Cardiac muscle cell (in vitro differentiated cells and primary cell): ENCODE measurements at regions not wholly inside any gene's neighbourhood (a gene's known extent, or its start where the extent isn't known, plus 50 kb on each side); places are given as distances from the start of the nearest gene placed in this dataset.

Experiments
- DNase-seq, 2 donors: peaks; one replicate each; pipeline versions ENCODE4 v3.0.0 to v3.0.0-alpha.2; 2010 to 2017; ENCODE audit warnings: low read depth in 1 of 2, low spot score in 1 of 2
- H3K27ac ChIP-seq: fragments of 200-600 bp; sonication (generic); 2 replicates; pipeline ENCODE4 v1.5.1; 2016
- H3K27me3 ChIP-seq: fragments of 200-600 bp; sonication (generic); 2 replicates; pipeline ENCODE4 v1.6.0; 2016; ENCODE audit warnings: control low read depth
- H3K36me3 ChIP-seq: fragments of 200-600 bp; sonication (generic); 2 replicates; pipeline ENCODE4 v1.5.1; 2016; ENCODE audit warnings: control low read depth
- H3K4me1 ChIP-seq: fragments of 200-600 bp; sonication (generic); 2 replicates; pipeline ENCODE4 v1.8.1; 2017; ENCODE audit warnings: low read depth, mild to moderate bottlenecking, mixed run types
- H3K4me3 ChIP-seq: fragments of 200-600 bp; sonication (generic); 2 replicates; pipeline ENCODE4 v1.5.1; 2016; ENCODE audit warnings: mild to moderate bottlenecking
- H3K9me3 ChIP-seq: fragments of 200-600 bp; sonication (generic); 2 replicates; pipeline ENCODE4 v1.5.1; 2017; ENCODE audit warnings: low read depth, mild to moderate bottlenecking, control low read depth
- TF ChIP-seq, protein P1 (sequence below): IDR thresholded peaks from 2 replicates; pipeline ENCODE4 v1.5.1; 2012; ENCODE audit warnings: low read depth, mild to moderate bottlenecking, low read length

GRCh38 chr10:21022821-21023220 lies 125.7 kb upstream of the NEBL start:
- Histone ChIP-seq H3K27me3 (no peaks in the 10 kb centered on the region), H3K9me3 (no peaks in the 10 kb centered on the region), H3K36me3 (no peaks in the 10 kb centered on the region), H3K4me3 (no peak overlapping the region), H3K27ac (no peak overlapping the region), H3K4me1 (peaks cover 7% of the 10 kb centered on the region)
- TF ChIP-seq, protein P1, sequence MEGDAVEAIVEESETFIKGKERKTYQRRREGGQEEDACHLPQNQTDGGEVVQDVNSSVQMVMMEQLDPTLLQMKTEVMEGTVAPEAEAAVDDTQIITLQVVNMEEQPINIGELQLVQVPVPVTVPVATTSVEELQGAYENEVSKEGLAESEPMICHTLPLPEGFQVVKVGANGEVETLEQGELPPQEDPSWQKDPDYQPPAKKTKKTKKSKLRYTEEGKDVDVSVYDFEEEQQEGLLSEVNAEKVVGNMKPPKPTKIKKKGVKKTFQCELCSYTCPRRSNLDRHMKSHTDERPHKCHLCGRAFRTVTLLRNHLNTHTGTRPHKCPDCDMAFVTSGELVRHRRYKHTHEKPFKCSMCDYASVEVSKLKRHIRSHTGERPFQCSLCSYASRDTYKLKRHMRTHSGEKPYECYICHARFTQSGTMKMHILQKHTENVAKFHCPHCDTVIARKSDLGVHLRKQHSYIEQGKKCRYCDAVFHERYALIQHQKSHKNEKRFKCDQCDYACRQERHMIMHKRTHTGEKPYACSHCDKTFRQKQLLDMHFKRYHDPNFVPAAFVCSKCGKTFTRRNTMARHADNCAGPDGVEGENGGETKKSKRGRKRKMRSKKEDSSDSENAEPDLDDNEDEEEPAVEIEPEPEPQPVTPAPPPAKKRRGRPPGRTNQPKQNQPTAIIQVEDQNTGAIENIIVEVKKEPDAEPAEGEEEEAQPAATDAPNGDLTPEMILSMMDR, result no peak
- peak in 1 of 2 donors; percentile 80 for DNase-seq

- TF ChIP-seq, protein P1, result peak; percentile 14
- no peaks in the 10 kb centered on the region for H3K36me3 ChIP-seq
- no peak overlapping the region for H3K4me3 ChIP-seq
- H3K27me3 ChIP-seq, result no peaks in the 10 kb centered on the region
- H3K4me1 ChIP-seq, result peaks cover 7% of the 10 kb centered on the region
- peak; percentile 47 to 93 for DNase-seq
- H3K9me3 ChIP-seq, result no peaks in the 10 kb centered on the region
- H3K27ac ChIP-seq, result no peak overlapping the region
Measured at GRCh38 chr10:21021843-21022594, 124.9 kb upstream of the NEBL start.

DNA sequence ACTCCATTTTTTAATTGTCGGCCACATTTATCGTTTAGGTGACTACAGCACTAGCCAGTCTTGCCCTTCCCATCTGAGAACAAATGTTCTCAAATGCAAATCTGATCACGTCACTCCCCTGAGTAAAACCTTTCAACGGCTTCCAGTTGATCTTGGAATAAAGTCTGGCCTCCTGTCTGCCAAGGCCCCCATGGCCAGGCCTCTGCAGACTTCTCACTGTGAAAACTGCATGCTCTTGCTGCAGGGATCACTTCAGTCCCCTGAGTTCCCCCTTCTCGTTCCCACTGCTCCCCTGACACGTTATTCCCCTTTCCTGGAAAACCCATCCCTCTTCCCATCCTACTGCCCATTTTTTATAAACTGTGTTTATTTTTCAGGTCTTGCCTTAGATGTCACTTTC lies 124.1 kb upstream of the NEBL start:
- H3K27ac ChIP-seq, result no peak overlapping the region

GRCh38 chr10:21020545-21020944 lies 123.4 kb upstream of the NEBL start:
- Histone ChIP-seq H3K36me3 (no peaks in the 10 kb centered on the region), H3K27ac (no peak overlapping the region), H3K4me3 (no peak overlapping the region), H3K4me1 (peaks cover 7% of the 10 kb centered on the region), H3K27me3 (no peaks in the 10 kb centered on the region), H3K9me3 (no peaks in the 10 kb centered on the region)
- TF ChIP-seq, protein P1, result peak; percentile 22
- DNase-seq, result peak; percentile 16

More for the DNA sequence above, 124.1 kb upstream of the NEBL start:
- no peak for DNase-seq
- H3K4me3 ChIP-seq, result no peak overlapping the region
- H3K27me3 ChIP-seq, result no peaks in the 10 kb centered on the region
- no peaks in the 10 kb centered on the region for H3K9me3 ChIP-seq
- no peaks in the 10 kb centered on the region for H3K36me3 ChIP-seq
- peaks cover 7% of the 10 kb centered on the region for H3K4me1 ChIP-seq
- TF ChIP-seq, protein P1, result no peak

DNA sequence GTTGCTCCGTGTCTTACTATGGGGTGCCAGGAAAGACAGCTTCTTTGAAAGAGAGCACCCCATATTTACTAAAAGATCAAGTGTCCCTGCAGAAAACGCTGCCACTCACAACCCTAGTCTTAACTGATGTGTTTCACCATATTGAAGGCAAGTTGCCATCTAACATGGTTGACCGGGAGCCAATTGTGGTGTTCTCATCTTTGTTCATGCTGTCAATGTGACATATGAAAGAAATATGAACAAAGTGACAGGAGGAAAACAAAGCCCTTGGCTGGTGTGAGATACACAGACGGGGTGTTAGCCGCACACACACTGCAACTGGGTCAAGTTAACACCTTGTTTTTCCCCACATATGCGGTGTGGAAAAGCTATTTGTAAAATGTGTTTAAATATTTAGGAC lies 122.3 kb upstream of the NEBL start:
- H3K9me3 ChIP-seq, result no peaks in the 10 kb centered on the region
- TF ChIP-seq, protein P1, result no peak
- no peaks in the 10 kb centered on the region for H3K36me3 ChIP-seq
- DNase-seq, result no peak
- no peak overlapping the region for H3K4me3 ChIP-seq
- peaks cover 2% of the 10 kb centered on the region for H3K4me1 ChIP-seq
- no peaks in the 10 kb centered on the region for H3K27me3 ChIP-seq
- H3K27ac ChIP-seq, result no peak overlapping the region
